Lower leg skin (tissue), 4 donors: ENCODE measurements at regions not wholly inside any gene's neighbourhood (a gene's known extent, or its start where the extent isn't known, plus 50 kb on each side); places are given as distances from the start of the nearest gene placed in this dataset.

Source experiments
- DNase-seq, 2 donors: peaks; one replicate each; pipeline ENCODE4 v3.0.0-alpha.2; 2019; ENCODE audit warnings: low spot score in 2 of 2
- H3K4me3 ChIP-seq: fragments of 200-600 bp; sonication (generic); 2 replicates; pipeline ENCODE4 v1.5.1; 2017; ENCODE audit warnings: mild to moderate bottlenecking, low read depth; ENCODE audit not compliant: poor library complexity, severe bottlenecking
- CTCF ChIP-seq, 3 donors: fragments of 450-650 bp; IDR thresholded peaks; one replicate each; pipeline ENCODE4 v1.5.1; 2016; ENCODE audit warnings: antibody characterized with exemption in 3 of 3, mild to moderate bottlenecking in 3 of 3, moderate library complexity in 2 of 3
- POLR2A ChIP-seq, 2 donors: fragments of 450-650 bp; IDR thresholded peaks; one replicate each; pipeline ENCODE4 v1.6.1; 2016 to 2017; ENCODE audit warnings: antibody characterized with exemption in 2 of 2, mild to moderate bottlenecking in 1 of 2, moderate library complexity in 1 of 2
- WGBS, 2 donors: methylation state at CpG; one replicate each; pipeline ENCODE4 v1.1.5; 2018; 5-methylcytosine and 5-hydroxymethylcytosine counted together
- intact Hi-C: fragments of 100-400 bp; cut with DNase I; formaldehyde crosslinking; loops from one replicate; pipeline ENCODE4 v1.15.0; 2023; ENCODE audit warnings: low total_unique reads

- intact Hi-C loops, result no loop called here
- no peak overlapping the region for H3K4me3 ChIP-seq
- no peak for DNase-seq
- TF ChIP-seq POLR2A (IDR thresholded peaks at IDR 0.05), result no peak
- TF ChIP-seq CTCF (IDR thresholded peaks at IDR 0.05), result no peak
- WGBS, 2 donors, result 67 to 70% methylated on average over 2 of the region's 2 CpGs
These were observed 78.2 kb upstream of the QRFPR start for GRCh38 chr4:121459026-121459425.

- no peak overlapping the region for H3K4me3 ChIP-seq
- DNase-seq, result no peak
- intact Hi-C loops, result no loop called here
- 69 to 75% methylated on average over 7 of the region's 7 CpGs for WGBS, 2 donors
- TF ChIP-seq POLR2A (IDR thresholded peaks at IDR 0.05) (no peak), CTCF (IDR thresholded peaks at IDR 0.05) (no peak)
These were observed 76.6 kb upstream of the QRFPR start for GRCh38 chr4:121457278-121457875.

- DNase-seq, result no peak
- intact Hi-C loops, result no loop called here
- no peak for TF ChIP-seq CTCF (IDR thresholded peaks at IDR 0.05)
- WGBS, 2 donors, result 29 to 33% methylated on average over 3 of the region's 3 CpGs
- no peak overlapping the region for H3K4me3 ChIP-seq
These were observed 74.5 kb upstream of the QRFPR start for GRCh38 chr4:121455285-121455684.

GRCh38 chr4:121454251-121454979 is 73.6 kb upstream of the QRFPR start:
- no peak overlapping the region for H3K4me3 ChIP-seq
- no peak for DNase-seq
- intact Hi-C loops, result no loop called here
- WGBS, 2 donors, result 29 to 31% methylated on average over 2 of the region's 2 CpGs
- TF ChIP-seq POLR2A (IDR thresholded peaks at IDR 0.05), result no peak
- TF ChIP-seq CTCF (IDR thresholded peaks at IDR 0.05), result no peak

GRCh38 chr4:121451310-121451709 is 70.5 kb upstream of the QRFPR start:
- no peak overlapping the region for H3K4me3 ChIP-seq
- intact Hi-C loops, result no loop called here
- TF ChIP-seq CTCF (IDR thresholded peaks at IDR 0.05) (no peak), POLR2A (IDR thresholded peaks at IDR 0.05) (no peak)
- WGBS, 2 donors, result 72 to 91% methylated on average over 1 of the region's 1 CpG
- no peak for DNase-seq

GRCh38 chr4:121449416-121449815 is 68.6 kb upstream of the QRFPR start:
- WGBS, 2 donors, result 88 to 100% methylated on average over 1 of the region's 1 CpG

More at GRCh38 chr4:121449416-121449815, 68.6 kb upstream of the QRFPR start:
- intact Hi-C loops, result no loop called here
- no peak overlapping the region for H3K4me3 ChIP-seq
- DNase-seq, result no peak
- TF ChIP-seq CTCF (IDR thresholded peaks at IDR 0.05), result no peak
- TF ChIP-seq POLR2A (IDR thresholded peaks at IDR 0.05), result no peak
